RWPE2 (cell line): ENCODE measurements at regions not wholly inside any gene's neighbourhood (a gene's known extent, or its start where the extent isn't known, plus 50 kb on each side); places are given as distances from the start of the nearest gene placed in this dataset.
"Not testable (repeated sequence)": the region's sequence is repeated elsewhere in the genome, so short reads cannot be mapped to it uniquely, and the experiment has no call there.

ENCODE experiments used
- ATAC-seq: fragments of 200-7000 bp; cut with Tn5 transposase; 3 replicates; pipeline ENCODE4 v1.9.1; 2021; ENCODE audit warnings: low read depth
- DNase-seq: peaks from one replicate; pipeline ENCODE4 v3.0.0-alpha.2; 2020; ENCODE audit warnings: low spot score
- H3K27ac ChIP-seq: fragments of 450-650 bp; 2 replicates; pipeline ENCODE4 v1.5.1; 2017; ENCODE audit warnings: mild to moderate bottlenecking; ENCODE audit not compliant: poor library complexity, severe bottlenecking
- H3K27me3 ChIP-seq: fragments of 250-450 bp; sonication (Bioruptor Pico); 2 replicates; pipeline ENCODE4 v1.5.1; 2021; ENCODE audit warnings: mild to moderate bottlenecking, moderate library complexity; ENCODE audit not compliant: insufficient read depth, poor library complexity, severe bottlenecking
- H3K36me3 ChIP-seq: fragments of 250-450 bp; sonication (Bioruptor Pico); 2 replicates; pipeline ENCODE4 v1.5.1; 2020; ENCODE audit warnings: low read depth, mild to moderate bottlenecking, moderate library complexity
- H3K4me1 ChIP-seq: fragments of 250-450 bp; sonication (Bioruptor Pico); 2 replicates; pipeline ENCODE4 v1.5.1; 2021; ENCODE audit warnings: mild to moderate bottlenecking, moderate library complexity; ENCODE audit not compliant: insufficient read depth, poor library complexity, severe bottlenecking
- H3K4me3 ChIP-seq: fragments of 250-450 bp; sonication (Bioruptor Pico); 2 replicates; pipeline ENCODE4 v1.5.1; 2021; ENCODE audit warnings: mild to moderate bottlenecking, moderate library complexity; ENCODE audit not compliant: severe bottlenecking
- H3K9me3 ChIP-seq: fragments of 250-450 bp; sonication (Bioruptor Pico); 2 replicates; pipeline ENCODE4 v1.5.1; 2021; ENCODE audit warnings: mild to moderate bottlenecking, moderate library complexity; ENCODE audit not compliant: severe bottlenecking
- TF ChIP-seq, protein P1 (sequence below): fragments of 450-650 bp; IDR thresholded peaks from one replicate; pipeline ENCODE4 v1.5.1; 2017; ENCODE audit warnings: mild to moderate bottlenecking, moderate library complexity; ENCODE audit not compliant: poor library complexity, severe bottlenecking

DNA sequence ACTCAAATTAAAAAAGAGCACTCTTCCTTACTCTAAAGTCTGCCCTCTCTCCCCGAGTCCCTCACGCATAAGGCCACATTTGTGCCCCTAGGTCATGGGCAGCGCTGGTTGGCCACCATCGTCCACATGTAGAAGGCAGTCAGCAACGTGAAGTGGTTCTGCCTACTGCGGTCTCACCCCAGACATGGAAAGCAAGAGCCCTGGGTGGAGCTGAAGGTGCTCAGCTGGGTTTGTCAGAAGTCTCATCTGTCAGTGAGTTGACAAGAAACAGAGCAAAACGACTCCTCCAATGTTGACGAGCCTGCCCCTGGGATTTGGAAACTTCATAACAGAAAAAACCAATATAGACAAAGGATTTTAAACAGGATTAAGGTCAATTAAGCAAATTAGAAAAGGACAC is 192.3 kb upstream of the PRSS58 start:
- H3K4me1 ChIP-seq: no peaks in the 10 kb centered on the region
- no peak for ATAC-seq
- no peak overlapping the region for H3K4me3 ChIP-seq
- H3K27ac ChIP-seq: no peak overlapping the region
- no peaks in the 10 kb centered on the region for H3K27me3 ChIP-seq
- H3K36me3 ChIP-seq: no peaks in the 10 kb centered on the region
- no peaks in the 10 kb centered on the region for H3K9me3 ChIP-seq
- no peak for DNase-seq
- TF ChIP-seq, protein P1, sequence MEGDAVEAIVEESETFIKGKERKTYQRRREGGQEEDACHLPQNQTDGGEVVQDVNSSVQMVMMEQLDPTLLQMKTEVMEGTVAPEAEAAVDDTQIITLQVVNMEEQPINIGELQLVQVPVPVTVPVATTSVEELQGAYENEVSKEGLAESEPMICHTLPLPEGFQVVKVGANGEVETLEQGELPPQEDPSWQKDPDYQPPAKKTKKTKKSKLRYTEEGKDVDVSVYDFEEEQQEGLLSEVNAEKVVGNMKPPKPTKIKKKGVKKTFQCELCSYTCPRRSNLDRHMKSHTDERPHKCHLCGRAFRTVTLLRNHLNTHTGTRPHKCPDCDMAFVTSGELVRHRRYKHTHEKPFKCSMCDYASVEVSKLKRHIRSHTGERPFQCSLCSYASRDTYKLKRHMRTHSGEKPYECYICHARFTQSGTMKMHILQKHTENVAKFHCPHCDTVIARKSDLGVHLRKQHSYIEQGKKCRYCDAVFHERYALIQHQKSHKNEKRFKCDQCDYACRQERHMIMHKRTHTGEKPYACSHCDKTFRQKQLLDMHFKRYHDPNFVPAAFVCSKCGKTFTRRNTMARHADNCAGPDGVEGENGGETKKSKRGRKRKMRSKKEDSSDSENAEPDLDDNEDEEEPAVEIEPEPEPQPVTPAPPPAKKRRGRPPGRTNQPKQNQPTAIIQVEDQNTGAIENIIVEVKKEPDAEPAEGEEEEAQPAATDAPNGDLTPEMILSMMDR: no peak

DNA sequence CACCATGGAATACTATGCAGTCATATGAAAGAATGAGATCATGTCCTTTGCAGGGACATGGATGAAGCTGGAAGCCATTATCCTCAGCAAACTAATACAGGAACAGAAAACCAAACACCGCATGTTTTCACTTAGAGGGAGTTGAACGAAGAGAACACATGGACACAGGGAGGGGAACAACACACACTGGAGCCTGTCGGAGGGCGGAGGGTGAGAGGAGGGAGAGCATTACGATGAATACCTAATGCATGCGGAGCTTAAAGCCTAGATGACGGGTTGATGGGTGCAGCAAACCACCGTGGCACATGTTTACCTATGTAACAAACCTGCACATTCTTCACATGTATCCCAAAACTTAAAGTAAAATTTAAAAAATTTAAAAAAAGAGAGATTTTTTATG is 191.0 kb upstream of the PRSS58 start:
- H3K27me3 ChIP-seq, ATAC-seq, H3K36me3 ChIP-seq, DNase-seq, H3K27ac ChIP-seq, H3K4me3 ChIP-seq, H3K9me3 ChIP-seq, H3K4me1 ChIP-seq: not testable (repeated sequence)

DNA sequence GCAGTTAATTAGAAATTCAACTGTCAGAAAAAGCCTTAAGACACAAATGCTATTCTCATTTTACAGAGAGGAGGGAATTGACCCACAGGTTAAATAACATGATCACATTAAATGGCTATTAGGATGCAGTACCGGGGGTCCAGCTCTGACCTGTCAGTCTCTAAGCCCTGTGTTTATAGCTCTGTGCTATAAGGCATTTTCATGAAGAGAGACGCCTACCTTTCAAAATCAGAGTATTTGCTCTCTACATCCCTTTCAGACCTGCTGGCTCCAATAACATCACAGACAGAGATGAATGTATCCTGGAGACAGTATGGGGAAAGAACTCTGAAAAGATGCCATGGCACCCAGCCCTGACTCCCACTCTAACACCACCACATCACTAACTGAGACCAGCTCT is 189.9 kb upstream of the PRSS58 start:
- ATAC-seq: no peak

DNA sequence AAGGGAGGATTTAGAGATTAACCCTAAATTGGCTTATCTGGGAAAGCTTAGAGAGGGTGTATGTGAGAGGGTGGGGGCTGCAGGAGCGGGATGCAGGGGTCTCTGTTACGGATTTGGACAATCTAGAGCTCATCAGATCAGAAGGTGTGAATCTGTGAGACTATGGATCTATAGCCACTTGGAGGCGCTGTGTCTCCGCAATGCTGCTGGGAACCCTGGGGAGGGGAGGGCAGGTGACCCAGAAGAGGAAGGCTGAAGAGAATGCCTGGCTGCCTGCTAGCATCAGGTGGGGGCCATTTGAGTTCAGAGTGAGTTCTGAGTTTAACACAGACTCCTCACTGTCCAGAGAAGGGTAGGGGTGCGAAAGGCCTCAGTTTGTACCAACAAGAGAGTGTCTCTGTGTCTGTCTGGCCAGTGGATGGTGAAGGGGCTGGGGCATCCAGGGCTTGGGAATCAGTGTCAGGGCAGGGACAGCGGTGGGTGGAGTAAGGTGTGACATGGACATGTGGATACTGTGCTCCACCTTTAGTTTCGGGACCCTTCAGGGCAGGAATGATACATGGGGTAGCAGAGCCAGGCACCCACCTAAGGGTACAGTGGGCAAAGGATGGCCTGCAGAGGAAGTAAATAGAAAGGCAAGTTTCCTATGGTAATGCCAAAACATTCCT is 187.3 kb upstream of the PRSS58 start:
- ATAC-seq: no peak
- no peak for DNase-seq
- TF ChIP-seq, protein P1: no peak

More for the DNA sequence above, 189.9 kb upstream of the PRSS58 start:
- Histone ChIP-seq H3K27me3 (no peaks in the 10 kb centered on the region), H3K9me3 (no peaks in the 10 kb centered on the region), H3K36me3 (no peaks in the 10 kb centered on the region), H3K27ac (no peak overlapping the region), H3K4me1 (no peaks in the 10 kb centered on the region), H3K4me3 (no peak overlapping the region)
- TF ChIP-seq, protein P1: no peak
- DNase-seq: no peak

DNA sequence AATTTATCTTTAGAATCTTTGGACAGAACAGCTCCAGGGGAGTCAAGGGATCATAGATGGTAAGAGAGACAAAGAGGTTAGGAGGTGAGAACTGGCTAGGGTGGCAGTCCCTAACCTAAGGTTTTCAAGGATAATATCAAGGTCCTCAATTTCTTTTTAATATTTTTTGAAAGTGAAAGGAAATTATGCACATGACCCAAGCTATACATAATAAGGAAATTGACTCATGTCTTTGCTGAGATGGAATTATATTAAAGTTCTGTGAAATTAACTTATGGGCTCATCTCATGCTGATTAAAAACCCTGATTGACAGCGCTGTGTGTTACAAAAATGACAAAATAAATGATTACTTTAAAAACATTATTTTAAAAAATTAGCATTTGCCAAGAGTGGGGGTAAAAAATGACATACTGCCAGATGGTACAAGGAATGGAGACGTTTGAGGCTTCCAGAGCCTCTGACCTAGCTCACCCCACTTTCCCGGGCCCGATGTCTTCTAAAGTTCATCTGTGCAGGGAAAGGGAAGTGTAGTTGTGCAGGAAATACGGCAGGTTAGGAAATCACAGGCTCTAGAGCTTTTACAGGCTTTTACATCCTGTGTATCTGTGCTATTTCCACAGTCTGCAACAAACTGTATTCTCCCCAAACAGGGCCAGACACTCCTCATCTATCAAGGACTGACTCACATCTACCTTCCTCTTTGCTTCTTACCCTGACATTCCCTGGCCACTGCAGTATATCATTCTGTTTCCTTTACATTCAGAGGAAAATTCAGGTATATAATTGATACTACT is 185.6 kb upstream of the PRSS58 start:
- H3K27me3 ChIP-seq: no peaks in the 10 kb centered on the region
- ATAC-seq: peak; percentile 62; the same call in 2 of the 3 replicates
- no peak for DNase-seq
- TF ChIP-seq, protein P1: no peak
- no peak overlapping the region for H3K27ac ChIP-seq
- peaks cover 9% of the 10 kb centered on the region for H3K4me1 ChIP-seq
- no peak overlapping the region for H3K4me3 ChIP-seq
- H3K36me3 ChIP-seq: no peaks in the 10 kb centered on the region
- no peaks in the 10 kb centered on the region for H3K9me3 ChIP-seq

More for the DNA sequence above, 187.3 kb upstream of the PRSS58 start:
- Histone ChIP-seq H3K4me3 (no peak overlapping the region), H3K27ac (no peak overlapping the region), H3K36me3 (no peaks in the 10 kb centered on the region), H3K27me3 (no peaks in the 10 kb centered on the region), H3K4me1 (peaks cover 5% of the 10 kb centered on the region), H3K9me3 (no peaks in the 10 kb centered on the region)
